ENCODE measurements at regions not wholly inside any gene's neighbourhood (a gene's known extent, or its start where the extent isn't known, plus 50 kb on each side); places are given as distances from the start of the nearest gene placed in this dataset.
"Not testable (repeated sequence)": the region's sequence is repeated elsewhere in the genome, so short reads cannot be mapped to it uniquely, and the experiment has no call there.

DNA sequence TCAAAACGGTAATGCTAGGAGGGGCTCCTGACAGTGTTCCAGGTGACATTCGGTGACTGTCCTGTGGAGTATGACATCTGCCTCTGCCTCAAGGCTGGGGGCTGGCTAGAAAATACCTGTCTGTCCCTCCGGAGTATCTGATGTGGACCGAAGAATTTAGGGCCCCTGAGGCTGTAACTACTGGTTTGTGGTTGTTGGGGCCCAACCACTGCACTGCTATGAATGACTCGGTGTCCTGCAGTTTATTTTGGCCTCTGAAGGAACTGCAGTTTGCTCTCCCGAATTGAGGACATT, 198.9 kb upstream of the CAND1 start:
- no peak overlapping the region for H3K4me3 ChIP-seq (ENCODE audit: low read depth, low read length)
- no peak for TF ChIP-seq CTCF (IDR thresholded peaks at IDR 0.05; ENCODE audit: borderline replicate concordance, insufficient read depth, low read depth, low read length)

DNA sequence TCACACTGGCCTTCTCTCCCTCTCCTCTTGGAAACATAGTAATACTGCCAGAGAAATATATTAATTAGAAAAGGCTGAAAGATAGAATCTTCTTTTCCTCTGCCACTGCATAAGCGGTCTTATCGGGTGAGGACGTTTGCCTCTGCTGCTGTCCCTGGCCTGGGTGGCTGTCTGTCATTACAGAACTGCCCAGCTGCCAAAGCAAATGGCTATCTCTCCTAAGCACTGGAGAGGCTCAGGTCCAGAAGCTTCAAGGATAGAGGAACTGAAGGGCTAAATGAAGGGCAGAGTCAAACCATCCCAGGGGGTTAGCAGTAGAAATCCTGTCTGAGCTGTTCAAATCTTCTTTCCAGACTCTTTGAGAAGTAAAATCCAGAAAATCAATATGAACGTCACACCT, 198.6 kb upstream of the CAND1 start:
- H3K4me3 ChIP-seq (ENCODE audit: low read depth, low read length) = no peak overlapping the region
- no peak for TF ChIP-seq CTCF (IDR thresholded peaks at IDR 0.05; ENCODE audit: borderline replicate concordance, insufficient read depth, low read depth, low read length)

- not testable (repeated sequence) for H3K4me3 ChIP-seq (ENCODE audit: low read depth, low read length)
Observed at GRCh38 chr12:67072281-67072680, 196.9 kb upstream of the CAND1 start.

DNA sequence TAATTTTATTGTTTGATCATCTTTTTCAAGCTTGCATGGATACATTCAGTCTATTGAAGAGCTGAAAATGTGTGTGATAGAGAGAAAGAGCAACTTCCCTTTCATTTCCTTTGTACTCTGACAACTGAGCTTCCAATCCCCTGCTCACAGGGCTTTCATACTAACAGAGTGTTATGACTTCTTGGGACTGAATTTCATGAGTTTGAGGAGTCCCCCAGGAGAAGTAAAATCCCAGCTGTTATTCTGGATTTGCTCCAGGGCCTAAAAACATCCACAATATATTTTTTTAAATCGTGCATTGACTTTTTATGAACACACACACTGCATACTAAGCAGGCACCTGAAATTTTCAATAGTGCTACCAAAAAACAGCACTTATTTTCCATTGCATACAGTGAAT, 195.8 kb upstream of the CAND1 start:
- no peak for TF ChIP-seq CTCF (IDR thresholded peaks at IDR 0.05; ENCODE audit: borderline replicate concordance, insufficient read depth, low read depth, low read length)
- no peak overlapping the region for H3K4me3 ChIP-seq (ENCODE audit: low read depth, low read length)

- H3K4me3 ChIP-seq (ENCODE audit: low read depth, low read length) = no peak overlapping the region
- no peak for TF ChIP-seq CTCF (IDR thresholded peaks at IDR 0.05; ENCODE audit: borderline replicate concordance, insufficient read depth, low read depth, low read length)
Observed at GRCh38 chr12:67074072-67074471, 195.1 kb upstream of the CAND1 start.

DNA sequence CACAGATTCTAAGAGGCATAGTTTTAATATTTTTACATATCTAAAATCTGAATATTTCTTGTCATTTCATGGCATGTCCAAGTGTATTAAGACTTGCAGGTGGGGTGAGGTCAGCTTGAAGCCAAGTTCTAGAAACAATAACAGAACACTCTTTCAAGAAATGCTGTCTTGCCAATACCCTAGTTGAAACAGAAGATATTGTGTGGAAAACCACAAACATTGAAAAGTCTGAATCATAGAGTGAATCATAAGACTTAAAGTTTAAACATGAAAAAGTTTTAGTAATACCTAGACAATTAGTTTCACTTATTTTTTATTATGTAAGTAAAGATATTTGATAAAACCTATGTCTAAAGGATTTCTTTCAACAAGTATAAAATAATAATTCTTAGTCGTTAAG, 191.5 kb upstream of the CAND1 start:
- no peak for TF ChIP-seq CTCF (IDR thresholded peaks at IDR 0.05; ENCODE audit: borderline replicate concordance, insufficient read depth, low read depth, low read length)
- H3K4me3 ChIP-seq (ENCODE audit: low read depth, low read length) = no peak overlapping the region

- H3K4me3 ChIP-seq (ENCODE audit: low read depth, low read length) = no peak overlapping the region
- no peak for TF ChIP-seq CTCF (IDR thresholded peaks at IDR 0.05; ENCODE audit: borderline replicate concordance, insufficient read depth, low read depth, low read length)
Observed at GRCh38 chr12:67078957-67079356, 190.2 kb upstream of the CAND1 start.

- no peak for TF ChIP-seq CTCF (IDR thresholded peaks at IDR 0.05; ENCODE audit: borderline replicate concordance, insufficient read depth, low read depth, low read length)
- no peak overlapping the region for H3K4me3 ChIP-seq (ENCODE audit: low read depth, low read length)
Observed at GRCh38 chr12:67080637-67081036, 188.5 kb upstream of the CAND1 start.

Data from GM12875 (cell line).